SU-DHL-6 (cell line): ENCODE measurements at regions not wholly inside any gene's neighbourhood (a gene's known extent, or its start where the extent isn't known, plus 50 kb on each side); places are given as distances from the start of the nearest gene placed in this dataset.

Source experiments
- CTCF ChIP-seq: fragments of 200-600 bp; sonication (generic); IDR thresholded peaks from one replicate; pipeline ENCODE4 v1.5.1; 2017; ENCODE audit warnings: antibody characterized with exemption, mild to moderate bottlenecking, low read length, moderate library complexity; ENCODE audit not compliant: insufficient read depth, poor library complexity, severe bottlenecking
- EZH2phosphoT487 ChIP-seq: fragments of 200-600 bp; sonication (generic), shearing (Covaris generic); conservative IDR thresholded peaks from 2 replicates; pipeline ENCODE4 v1.6.1; 2018; ENCODE audit warnings: mild to moderate bottlenecking, antibody characterized with exemption, low read length, moderate library complexity, mixed read lengths

- TF ChIP-seq CTCF (no peak), EZH2phosphoT487 (no peak)
These were observed 61.9 kb upstream of the TARDBP start for GRCh38 chr1:10950316-10951172.
